Activated B cell treated with CpG ODN at 0.5 μM for 24 hours (primary cell): ENCODE measurements at regions not wholly inside any gene's neighbourhood (a gene's known extent, or its start where the extent isn't known, plus 50 kb on each side); places are given as distances from the start of the nearest gene placed in this dataset.

ENCODE experiments used
- ATAC-seq: fragments of 200-7000 bp; cut with Tn5 transposase; one replicate; pipeline ENCODE4 v1.10.0; 2021; ENCODE audit warnings: low read depth, mild to moderate bottlenecking, moderate library complexity
- CTCF ChIA-PET: fragments of 350-600 bp; sonication (Branson Sonifier 250); formaldehyde crosslinking; loops from one replicate; lab custom pipeline; 2021; ENCODE audit warnings: antibody characterized with exemption; lab: Charles Lee
- POLR2A ChIA-PET: fragments of 350-600 bp; sonication (Branson Sonifier 250); formaldehyde crosslinking; loops from one replicate; lab custom pipeline; 2021; ENCODE audit warnings: antibody characterized with exemption; lab: Charles Lee
- DNase-seq: peaks from one replicate; pipeline ENCODE4 v3.0.0; 2022
- H3K27ac Mint-ChIP-seq: one replicate; pipeline ENCODE4 v1.8.0; 2020; ENCODE audit warnings: mixed read lengths
- H3K27me3 Mint-ChIP-seq: one replicate; pipeline ENCODE4 v1.8.0; 2021; ENCODE audit warnings: mixed read lengths
- H3K36me3 Mint-ChIP-seq: one replicate; pipeline ENCODE4 v1.8.0; 2021; ENCODE audit warnings: low read depth, mixed read lengths
- H3K4me1 Mint-ChIP-seq: one replicate; pipeline ENCODE4 v1.8.0; 2021; ENCODE audit warnings: mixed read lengths
- H3K4me3 Mint-ChIP-seq: one replicate; pipeline ENCODE4 v1.8.0; 2020; ENCODE audit warnings: mild to moderate bottlenecking, mixed read lengths
- H3K9me3 Mint-ChIP-seq: one replicate; pipeline ENCODE4 v1.8.0; 2020; ENCODE audit warnings: mixed read lengths
- intact Hi-C: fragments of 100-400 bp; cut with micrococcal nuclease; formaldehyde crosslinking; loops from one replicate; pipeline ENCODE4 v1.15.1; 2024
- TF ChIP-seq, protein P1 (sequence below): fragments of 200-600 bp; IDR thresholded peaks from one replicate; pipeline ENCODE4 v1.8.0; 2022; ENCODE audit warnings: antibody characterized with exemption, mild to moderate bottlenecking

DNA sequence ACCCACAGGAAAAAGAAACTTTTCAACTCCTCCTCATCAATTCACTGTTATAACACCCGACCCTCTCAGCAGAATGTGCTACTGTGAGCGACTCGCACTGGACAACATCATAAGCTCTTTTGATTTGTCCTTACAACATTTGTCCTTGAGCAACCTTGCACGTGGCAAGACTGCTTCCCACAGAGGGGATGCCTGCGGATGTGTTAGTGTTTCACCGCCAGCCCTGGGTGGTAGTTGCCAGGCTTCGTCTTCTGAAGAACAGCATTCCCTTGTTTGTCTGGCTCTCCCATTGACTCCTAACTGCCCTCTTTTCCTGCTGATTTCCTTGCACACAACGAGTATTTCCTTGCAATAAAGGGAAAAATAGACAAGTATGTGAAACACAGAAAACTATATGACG is 111.4 kb upstream of the SLC7A1 start:
- ChIA-PET CTCF (interaction anchor here (4.2 kb wide), 1 partner anchor 199 kb away, joined by 20 read pairs; no protein-coding TSS in a partner anchor), POLR2A (no interaction called here)
- Mint-ChIP-seq H3K36me3 (no peaks in the 10 kb centered on the region), H3K4me3 (no peak overlapping the region), H3K27me3 (peaks cover 18% of the 10 kb centered on the region), H3K27ac (no peak overlapping the region), H3K4me1 (no peaks in the 10 kb centered on the region), H3K9me3 (no peaks in the 10 kb centered on the region)
- TF ChIP-seq, protein P1, sequence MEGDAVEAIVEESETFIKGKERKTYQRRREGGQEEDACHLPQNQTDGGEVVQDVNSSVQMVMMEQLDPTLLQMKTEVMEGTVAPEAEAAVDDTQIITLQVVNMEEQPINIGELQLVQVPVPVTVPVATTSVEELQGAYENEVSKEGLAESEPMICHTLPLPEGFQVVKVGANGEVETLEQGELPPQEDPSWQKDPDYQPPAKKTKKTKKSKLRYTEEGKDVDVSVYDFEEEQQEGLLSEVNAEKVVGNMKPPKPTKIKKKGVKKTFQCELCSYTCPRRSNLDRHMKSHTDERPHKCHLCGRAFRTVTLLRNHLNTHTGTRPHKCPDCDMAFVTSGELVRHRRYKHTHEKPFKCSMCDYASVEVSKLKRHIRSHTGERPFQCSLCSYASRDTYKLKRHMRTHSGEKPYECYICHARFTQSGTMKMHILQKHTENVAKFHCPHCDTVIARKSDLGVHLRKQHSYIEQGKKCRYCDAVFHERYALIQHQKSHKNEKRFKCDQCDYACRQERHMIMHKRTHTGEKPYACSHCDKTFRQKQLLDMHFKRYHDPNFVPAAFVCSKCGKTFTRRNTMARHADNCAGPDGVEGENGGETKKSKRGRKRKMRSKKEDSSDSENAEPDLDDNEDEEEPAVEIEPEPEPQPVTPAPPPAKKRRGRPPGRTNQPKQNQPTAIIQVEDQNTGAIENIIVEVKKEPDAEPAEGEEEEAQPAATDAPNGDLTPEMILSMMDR = no peak
- DNase-seq (no peak), ATAC-seq (no peak)
- intact Hi-C loops = loop anchor here (10.0 kb wide), 1 partner anchor 162 kb away; no protein-coding TSS in a partner anchor

DNA sequence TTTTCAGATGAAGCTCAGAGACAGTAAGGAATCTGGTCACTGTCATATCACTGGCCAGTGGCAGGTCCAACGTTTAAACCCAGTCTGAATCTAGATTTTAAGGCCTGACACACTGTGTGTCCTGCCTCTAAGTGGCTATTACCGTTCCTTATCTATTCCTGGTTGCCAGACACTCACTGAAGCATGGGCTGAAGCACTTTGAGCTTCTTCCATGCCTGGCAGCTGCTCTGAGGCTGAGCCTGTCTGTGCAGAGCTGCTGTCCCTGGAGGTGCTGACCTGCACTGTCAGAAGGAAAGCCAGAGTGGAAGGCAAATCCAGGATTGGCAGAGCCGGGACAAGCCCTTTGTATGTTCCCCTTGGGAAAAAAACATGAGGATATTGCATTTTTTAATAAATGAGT is 109.2 kb upstream of the SLC7A1 start:
- Mint-ChIP-seq H3K36me3 (no peaks in the 10 kb centered on the region), H3K27ac (no peak overlapping the region), H3K9me3 (no peaks in the 10 kb centered on the region), H3K27me3 (peaks cover 21% of the 10 kb centered on the region), H3K4me3 (no peak overlapping the region), H3K4me1 (no peaks in the 10 kb centered on the region)
- DNase-seq (no peak), ATAC-seq (no peak)
- TF ChIP-seq, protein P1 = no peak
- intact Hi-C loops = loop anchor here (10.0 kb wide), 1 partner anchor 160 kb away; no protein-coding TSS in a partner anchor
- CTCF ChIA-PET = interaction anchor here (1.0 kb wide), 1 partner anchor 9 kb away, joined by 3 read pairs; no protein-coding TSS in a partner anchor
- POLR2A ChIA-PET = no interaction called here

DNA sequence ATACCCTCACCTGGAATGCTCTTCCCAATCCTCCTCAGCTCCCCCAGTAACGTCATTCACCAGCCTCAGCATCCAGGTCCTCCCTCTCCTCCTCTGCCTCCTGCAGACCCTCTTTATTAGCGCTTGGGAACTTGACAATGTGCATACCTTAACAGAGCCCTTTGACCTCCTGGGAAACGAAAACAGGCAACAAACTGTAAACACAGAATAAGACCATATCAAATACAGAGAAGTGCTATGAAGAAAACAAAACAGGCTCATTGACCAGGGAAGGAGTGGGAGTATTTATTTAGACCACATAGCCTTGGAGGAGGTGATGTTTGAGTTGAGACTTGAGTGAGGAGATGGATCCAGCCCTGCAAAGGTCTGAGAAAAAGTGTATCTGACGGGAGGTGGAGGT is 107.9 kb upstream of the SLC7A1 start:
- ChIA-PET CTCF (interaction anchor here (1.0 kb wide), 1 partner anchor 10 kb away, joined by 3 read pairs; no protein-coding TSS in a partner anchor), POLR2A (no interaction called here)
- Mint-ChIP-seq H3K4me1 (no peaks in the 10 kb centered on the region), H3K4me3 (no peak overlapping the region), H3K9me3 (no peaks in the 10 kb centered on the region), H3K27ac (no peak overlapping the region), H3K36me3 (no peaks in the 10 kb centered on the region), H3K27me3 (peaks cover 26% of the 10 kb centered on the region)
- DNase-seq (no peak), ATAC-seq (no peak)
- intact Hi-C loops = loop anchor here (10.0 kb wide), 1 partner anchor 159 kb away; no protein-coding TSS in a partner anchor
- TF ChIP-seq, protein P1 = no peak

DNA sequence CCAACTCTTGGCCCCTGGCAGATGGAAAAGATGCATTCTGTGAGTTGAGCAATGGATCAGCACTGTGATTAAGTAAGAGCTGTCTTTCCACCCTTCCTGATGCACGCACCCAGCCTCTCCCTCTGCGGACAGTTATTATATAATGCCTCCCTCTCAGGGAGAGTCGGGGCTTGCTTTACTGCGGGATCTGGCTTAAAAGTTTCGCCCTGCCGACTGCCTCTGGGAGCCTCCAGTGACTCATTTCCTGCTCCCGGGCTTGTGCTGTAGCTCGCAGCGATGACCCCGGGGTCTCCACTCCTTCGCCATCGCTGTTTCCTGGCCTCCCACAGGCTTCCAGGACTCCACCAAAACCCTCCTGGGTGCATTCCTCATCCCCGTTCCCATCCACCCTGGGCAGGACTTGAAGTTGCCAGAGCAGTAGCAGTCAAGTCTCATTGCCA is 107.4 kb upstream of the SLC7A1 start:
- intact Hi-C loops = loop anchor here (10.0 kb wide), 1 partner anchor 158 kb away; no protein-coding TSS in a partner anchor
- TF ChIP-seq, protein P1 = no peak
- CTCF ChIA-PET = no interaction called here
- H3K36me3 Mint-ChIP-seq = no peaks in the 10 kb centered on the region
- H3K4me1 Mint-ChIP-seq = no peaks in the 10 kb centered on the region
- H3K9me3 Mint-ChIP-seq = no peaks in the 10 kb centered on the region
- no peak for ATAC-seq
- H3K27ac Mint-ChIP-seq = no peak overlapping the region
- no peak for DNase-seq
- no peak overlapping the region for H3K4me3 Mint-ChIP-seq
- POLR2A ChIA-PET = no interaction called here
- peaks cover 28% of the 10 kb centered on the region for H3K27me3 Mint-ChIP-seq

DNA sequence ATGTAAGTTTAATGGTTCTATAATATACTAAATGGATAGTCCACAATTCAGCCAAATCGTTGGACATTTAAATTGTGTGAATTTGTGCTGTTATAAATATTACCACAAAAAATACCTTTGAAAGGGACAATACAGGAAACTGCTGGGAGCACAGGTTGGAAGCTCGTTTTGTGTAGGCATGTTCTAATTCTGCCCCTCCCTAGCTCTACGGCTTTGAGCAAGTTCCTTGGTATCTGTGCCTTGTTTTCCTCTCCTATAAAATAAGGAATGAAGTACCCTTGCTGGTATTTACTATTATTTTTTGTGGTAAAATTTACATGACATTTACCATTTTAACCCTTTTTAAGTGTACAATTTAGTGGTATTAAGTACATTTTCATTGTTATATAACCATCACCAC is 102.6 kb upstream of the SLC7A1 start:
- Mint-ChIP-seq H3K4me3 (no peak overlapping the region), H3K9me3 (no peaks in the 10 kb centered on the region), H3K27me3 (peaks cover 28% of the 10 kb centered on the region), H3K4me1 (no peaks in the 10 kb centered on the region), H3K27ac (no peak overlapping the region), H3K36me3 (no peaks in the 10 kb centered on the region)
- ChIA-PET POLR2A (no interaction called here), CTCF (no interaction called here)
- intact Hi-C loops = no loop called here
- TF ChIP-seq, protein P1 = no peak
- no peak for DNase-seq
- ATAC-seq = no peak
